HG03066 (cell line): ENCODE measurements at regions not wholly inside any gene's neighbourhood (a gene's known extent, or its start where the extent isn't known, plus 50 kb on each side); places are given as distances from the start of the nearest gene placed in this dataset.
"Not testable (repeated sequence)": the region's sequence is repeated elsewhere in the genome, so short reads cannot be mapped to it uniquely, and the experiment has no call there.

ENCODE experiments used
- ATAC-seq: cut with Tn5 transposase; IDR thresholded peaks from one replicate; pipeline ENCODE4 v1.9.1; 2021; ENCODE audit warnings: low read depth; ENCODE audit not compliant: unreplicated experiment

DNA sequence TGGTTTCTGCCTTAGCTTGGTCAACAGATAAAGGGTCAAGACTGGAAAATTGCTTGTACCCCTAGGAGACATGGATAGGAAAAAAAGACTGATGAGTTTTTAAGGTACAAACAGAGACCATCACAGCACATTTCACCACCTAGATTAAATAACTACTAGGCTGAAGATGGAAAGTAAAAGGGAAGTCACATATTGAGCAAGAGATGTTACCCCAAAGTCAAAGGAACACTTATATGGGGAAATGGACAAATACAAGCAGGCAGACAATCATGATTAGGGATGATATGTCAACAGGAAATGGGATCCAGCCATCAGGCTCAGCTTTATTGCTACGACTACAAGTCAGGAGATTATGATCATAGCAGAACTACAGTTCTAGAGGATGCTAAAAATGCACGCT, 1643.1 kb upstream of the CELF4 start:
- no peak for ATAC-seq

GRCh38 chr18:39208190-39208589, 1642.6 kb upstream of the CELF4 start:
- ATAC-seq, result no peak

DNA sequence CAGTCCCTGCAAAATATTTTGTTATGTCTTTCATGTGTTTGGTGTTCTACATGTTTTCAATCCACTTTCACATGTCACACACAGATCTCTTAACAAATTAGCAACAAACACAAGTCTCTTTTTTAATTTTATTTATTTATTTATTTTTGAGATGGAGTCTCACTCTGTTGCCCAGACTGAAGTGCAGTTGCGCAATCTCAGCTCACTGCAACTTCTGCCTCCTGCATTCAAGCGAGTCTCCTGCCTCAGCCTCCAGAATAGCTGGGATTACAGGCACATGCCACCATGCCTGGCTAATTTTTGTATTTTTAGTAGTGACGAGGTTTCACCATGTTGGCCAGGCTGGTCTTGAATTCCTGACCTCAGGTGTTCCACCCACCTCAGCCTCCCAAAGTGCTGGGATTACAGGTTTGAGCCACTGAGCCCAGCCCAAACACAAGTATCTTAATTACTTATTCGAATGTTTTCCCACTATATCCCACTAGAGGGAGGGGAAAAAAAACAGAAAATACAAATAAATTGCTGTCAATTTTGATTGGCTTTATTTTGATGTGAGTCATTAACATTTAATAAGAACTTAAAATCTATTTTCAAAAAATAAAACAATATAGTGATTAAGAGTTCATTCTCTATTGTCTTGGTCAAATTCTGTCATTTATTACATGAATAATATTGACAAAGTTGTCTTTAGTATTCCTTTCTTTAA, 1641.0 kb upstream of the CELF4 start:
- not testable (repeated sequence) for ATAC-seq

GRCh38 chr18:39205565-39206195, 1640.1 kb upstream of the CELF4 start:
- no peak for ATAC-seq

DNA sequence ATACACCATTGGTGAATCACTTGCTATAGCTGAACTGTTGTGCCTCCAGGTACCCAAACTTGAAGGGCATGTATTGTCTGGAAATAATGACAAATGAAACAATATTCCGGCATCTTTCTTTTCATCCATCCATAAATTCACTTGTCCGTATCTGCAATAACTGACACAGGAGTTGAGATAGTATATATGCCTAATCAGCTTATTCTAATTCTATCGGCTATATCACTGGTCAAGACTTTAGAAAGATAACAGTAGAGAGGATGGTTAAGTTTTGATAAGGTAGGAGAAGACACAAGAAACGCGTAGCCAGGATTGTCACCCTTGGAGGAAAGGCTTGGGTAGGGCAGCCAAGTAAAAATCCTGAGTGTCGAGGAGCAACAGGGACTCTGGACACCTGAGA, 1634.6 kb upstream of the CELF4 start:
- no peak for ATAC-seq

GRCh38 chr18:39199231-39199855, 1633.7 kb upstream of the CELF4 start:
- ATAC-seq, result no peak

DNA sequence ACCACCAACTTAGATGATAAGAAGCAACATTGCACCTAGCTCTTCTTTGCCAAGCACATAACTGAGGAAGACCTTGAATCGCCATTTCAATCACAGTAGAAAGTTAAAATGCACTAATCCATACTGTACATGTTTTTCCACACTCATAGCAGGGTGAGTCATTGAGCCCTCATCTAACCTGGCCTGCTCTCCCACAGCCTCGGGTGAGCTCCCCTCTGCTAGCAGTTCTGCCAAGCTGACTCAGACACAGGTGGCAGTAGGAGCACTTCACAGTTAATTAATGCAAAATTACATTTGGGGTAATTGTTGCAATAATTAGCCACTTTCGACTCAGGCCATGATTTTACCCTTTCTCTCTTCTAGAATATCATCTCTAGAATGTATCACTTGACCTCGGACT, 1632.8 kb upstream of the CELF4 start:
- no peak for ATAC-seq

GRCh38 chr18:39191931-39192330, 1626.3 kb upstream of the CELF4 start:
- no peak for ATAC-seq

DNA sequence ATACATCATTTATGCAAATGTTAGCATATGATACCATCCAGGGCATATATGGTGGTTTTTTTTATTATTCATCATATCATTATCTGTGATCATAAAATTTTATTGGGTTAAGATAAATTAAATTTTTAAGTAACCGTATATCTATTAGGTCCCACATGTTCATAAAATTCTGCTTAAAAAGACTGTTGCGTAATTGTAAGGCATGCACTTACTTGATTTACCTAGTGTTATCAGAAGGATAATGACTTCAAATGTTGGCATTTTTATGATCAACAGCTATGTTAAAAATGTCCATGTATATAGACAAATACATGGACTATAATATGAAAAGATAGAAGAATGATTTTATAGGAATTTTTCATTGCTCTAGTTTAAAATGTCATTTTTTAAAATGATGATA, 1625.5 kb upstream of the CELF4 start:
- no peak for ATAC-seq

GRCh38 chr18:39190508-39190907, 1624.9 kb upstream of the CELF4 start:
- no peak for ATAC-seq

DNA sequence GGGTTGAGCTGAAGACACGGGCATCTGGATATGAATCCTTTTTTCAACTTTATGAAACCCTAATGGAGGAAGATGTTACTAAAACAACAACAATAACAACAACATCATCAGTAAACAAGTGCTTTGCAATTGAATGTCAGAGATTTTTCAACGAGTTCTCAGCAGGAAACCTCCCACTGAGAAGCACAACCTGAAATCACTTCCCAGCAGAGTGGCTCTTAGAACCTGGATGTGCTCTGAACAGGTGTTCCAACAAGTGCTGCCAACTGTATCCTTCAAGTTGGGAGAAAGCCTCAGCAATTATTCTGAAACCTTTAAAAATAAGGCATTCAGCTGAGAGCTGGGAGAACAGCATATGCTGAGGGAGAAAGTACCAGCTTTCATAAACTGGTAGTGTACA, 1622.7 kb upstream of the CELF4 start:
- ATAC-seq, result no peak

DNA sequence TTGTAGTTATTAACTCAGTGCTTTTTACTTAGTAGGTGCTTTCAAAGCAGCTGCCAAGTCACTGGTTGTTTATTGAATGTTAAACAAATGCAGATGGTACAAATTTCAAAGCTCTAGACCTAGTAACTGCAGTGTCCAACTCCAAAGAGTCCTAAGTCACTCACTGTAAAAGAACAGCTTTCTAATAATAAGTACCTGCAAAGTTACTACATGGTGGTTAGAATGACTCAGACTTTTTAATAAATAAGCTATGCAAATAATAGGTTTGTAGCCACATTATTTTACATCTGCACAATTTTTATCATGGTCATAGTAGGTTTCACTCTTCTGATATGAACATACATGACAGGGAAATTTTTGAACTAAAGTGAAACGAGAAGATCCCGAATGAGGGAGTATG, 1620.4 kb upstream of the CELF4 start:
- ATAC-seq, result no peak

DNA sequence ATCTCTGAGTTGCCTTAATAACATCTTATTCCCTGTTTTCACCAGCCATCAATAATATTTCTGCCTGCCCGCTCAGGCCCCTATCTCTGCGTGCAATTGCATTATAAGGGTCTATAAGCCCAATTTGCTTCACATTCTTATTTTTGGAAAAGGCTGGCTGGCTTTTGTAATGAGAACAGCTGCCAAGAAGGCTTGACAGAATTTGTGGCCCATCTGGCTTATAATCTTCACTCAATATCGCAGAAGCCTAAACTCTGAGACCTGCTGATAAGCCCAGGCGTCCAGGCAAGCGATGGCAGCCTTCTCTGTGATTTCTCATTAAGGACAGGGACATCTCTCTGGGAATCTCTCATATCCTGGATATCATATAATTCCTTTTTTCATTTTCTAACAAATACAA, 1618.6 kb upstream of the CELF4 start:
- no peak for ATAC-seq

DNA sequence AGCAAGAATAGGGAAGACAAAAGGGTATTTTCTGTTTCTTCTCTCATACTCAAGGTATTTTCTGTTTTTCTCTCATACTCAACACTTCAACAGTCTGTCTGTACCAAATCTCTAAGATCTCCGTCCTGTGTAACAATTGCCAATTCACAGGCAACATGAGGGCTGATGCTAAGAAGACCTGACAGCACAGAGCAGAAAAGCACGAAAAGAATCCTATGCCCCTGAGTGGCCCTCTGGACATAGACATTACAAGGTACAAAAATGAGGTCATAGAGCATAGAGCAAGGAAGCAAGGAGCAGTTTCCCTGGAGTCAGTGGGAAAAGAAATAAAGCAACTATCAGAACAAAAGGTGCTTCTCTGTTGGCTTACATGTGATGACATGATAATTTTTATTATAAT, 1612.6 kb upstream of the CELF4 start:
- no peak for ATAC-seq

GRCh38 chr18:39172695-39173421, 1607.3 kb upstream of the CELF4 start:
- no peak for ATAC-seq

GRCh38 chr18:39168723-39169122, 1603.1 kb upstream of the CELF4 start:
- ATAC-seq, result no peak

DNA sequence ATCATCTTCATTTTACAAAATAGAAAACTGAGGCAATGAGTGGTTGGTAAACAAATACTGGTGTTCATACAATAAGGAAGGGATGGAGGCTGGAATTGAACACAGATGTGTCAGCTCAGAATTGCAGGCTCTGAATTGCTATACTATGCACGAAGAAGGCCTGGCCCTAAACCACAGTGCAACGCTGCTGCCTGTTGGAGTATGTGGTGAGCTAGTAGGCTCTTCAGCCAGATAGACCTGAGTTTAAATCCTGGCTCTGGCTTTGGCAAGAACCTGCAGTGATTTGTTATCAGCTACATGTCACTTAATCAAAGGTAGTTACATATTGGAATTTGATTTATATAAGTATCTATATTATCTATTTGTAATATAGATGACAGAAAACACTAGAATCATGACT, 1602.4 kb upstream of the CELF4 start:
- no peak for ATAC-seq

GRCh38 chr18:39166776-39167175, 1601.2 kb upstream of the CELF4 start:
- no peak for ATAC-seq

DNA sequence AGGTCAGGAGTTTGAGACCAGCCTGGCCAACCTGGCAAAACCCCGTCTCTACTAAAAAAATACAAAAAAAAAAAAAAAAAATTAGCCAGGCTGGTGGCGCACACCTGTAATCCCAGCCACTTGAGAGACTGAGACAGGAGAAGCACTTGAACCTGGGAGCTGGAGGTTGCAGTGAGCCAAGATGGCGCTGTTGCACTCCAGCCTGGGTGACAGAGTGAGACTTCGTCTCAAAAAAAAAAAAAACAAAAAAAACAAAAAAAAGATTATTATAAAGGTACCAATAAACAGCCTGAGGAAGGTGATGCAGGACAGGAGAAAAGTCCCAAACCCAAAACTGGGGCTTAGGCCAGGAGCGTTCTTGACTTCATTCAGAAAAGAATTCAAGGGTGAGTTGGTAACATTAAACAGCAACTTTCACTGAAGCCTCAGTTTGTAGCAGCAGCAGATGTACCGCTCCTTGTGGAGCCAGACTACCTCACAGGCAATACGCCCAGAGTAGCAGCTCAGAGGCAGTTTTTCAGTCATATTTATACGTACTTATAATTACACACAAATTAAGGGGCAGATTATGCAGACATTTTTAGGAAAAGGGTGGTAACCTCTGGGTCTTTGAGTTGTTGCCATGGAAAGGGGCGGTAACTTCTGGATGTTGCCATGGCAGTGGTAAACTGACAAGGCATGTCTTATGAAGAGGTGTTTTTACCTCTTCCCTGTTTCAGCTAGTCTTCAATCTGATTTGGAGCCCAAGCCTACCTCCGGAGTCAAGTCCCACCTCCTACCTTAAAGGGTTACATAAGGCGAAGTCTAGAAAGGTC, 1596.6 kb upstream of the CELF4 start:
- ATAC-seq, result no peak

DNA sequence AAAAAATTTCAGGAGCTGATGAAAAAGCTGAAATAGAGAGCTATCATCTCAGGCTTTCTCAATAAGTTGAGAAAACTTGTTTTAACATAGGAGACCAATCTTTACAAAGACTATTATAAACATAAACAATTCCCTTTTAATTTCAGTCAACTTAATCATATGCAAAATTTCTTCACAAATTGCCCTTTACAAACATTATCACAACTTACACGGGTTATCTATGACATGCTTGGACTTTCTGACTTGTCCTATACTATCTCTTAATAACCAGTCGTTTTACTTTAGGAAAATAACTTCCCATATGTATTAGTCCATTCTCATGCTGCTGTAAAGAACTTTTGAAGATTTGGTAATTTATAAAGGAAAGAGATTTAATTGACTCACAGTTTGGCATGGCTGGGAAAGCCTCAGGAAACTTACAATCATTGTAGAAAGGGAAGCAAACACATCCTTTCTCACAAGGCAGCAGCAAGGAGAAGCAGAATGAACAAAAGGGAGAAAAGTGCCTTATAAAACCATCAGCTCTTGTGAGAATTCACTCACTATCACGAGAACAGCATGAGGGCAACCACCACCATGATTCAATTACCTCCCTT, 1583.7 kb upstream of the CELF4 start:
- ATAC-seq, result no peak
